HCT116 (cell line): ENCODE measurements at regions not wholly inside any gene's neighbourhood (a gene's known extent, or its start where the extent isn't known, plus 50 kb on each side); places are given as distances from the start of the nearest gene placed in this dataset.

Experiments
- EGR1 ChIP-seq: IDR thresholded peaks from 2 replicates; pipeline ENCODE4 v1.6.1; 2012; ENCODE audit warnings: low read depth
- JUND ChIP-seq: IDR thresholded peaks from 2 replicates; pipeline ENCODE4 v1.6.1; 2012
- POLR2A ChIP-seq: IDR thresholded peaks from 2 replicates; pipeline ENCODE4 v1.7.0; 2011; ENCODE audit warnings: borderline replicate concordance; ENCODE audit not compliant: insufficient read depth, insufficient read length; ENCODE audit errors: extremely low read depth
- POLR2AphosphoS5 ChIP-seq: IDR thresholded peaks from 2 replicates; pipeline ENCODE4 v1.6.1; 2011; ENCODE audit warnings: mild to moderate bottlenecking, low read depth, low read length, moderate library complexity
- RAD21 ChIP-seq: IDR thresholded peaks from 2 replicates; pipeline ENCODE4 v1.6.1; 2012; ENCODE audit warnings: low read depth, mild to moderate bottlenecking
- YY1 ChIP-seq: IDR thresholded peaks from 2 replicates; pipeline ENCODE4 v1.6.1; 2011; ENCODE audit warnings: low read length, low read depth, moderate library complexity, mild to moderate bottlenecking; ENCODE audit not compliant: insufficient replicate concordance; ENCODE audit errors: extremely low read depth
- ZNF274 ChIP-seq: fragments of 200-500 bp; sonication (Bioruptor generic); IDR thresholded peaks from 2 replicates; pipeline ENCODE4 v1.6.1; 2014; ENCODE audit warnings: mild to moderate bottlenecking, low read depth, low read length, inconsistent platforms
- TF ChIP-seq, protein P1 (sequence below), 3 experiments: fragments of 200-600 bp in 1 of 3; sonication (generic) in 1 of 3; IDR thresholded peaks in 2 of 3; conservative IDR thresholded peaks in 1 of 3; 2 replicates each; pipeline ENCODE4 v1.5.1; 2012 to 2017; ENCODE audit warnings: low read depth in 2 of 3, low read length in 2 of 3, antibody characterized with exemption in 1 of 3, borderline replicate concordance in 1 of 3, control low read depth in 1 of 3, mild to moderate bottlenecking in 1 of 3, mixed read lengths in 1 of 3, mixed run types in 1 of 3, moderate library complexity in 1 of 3; ENCODE audit not compliant: insufficient read depth in 1 of 3
- TF ChIP-seq, protein P2 (sequence below): IDR thresholded peaks from 2 replicates; pipeline ENCODE4 v1.6.1; 2012; ENCODE audit warnings: low read depth

DNA sequence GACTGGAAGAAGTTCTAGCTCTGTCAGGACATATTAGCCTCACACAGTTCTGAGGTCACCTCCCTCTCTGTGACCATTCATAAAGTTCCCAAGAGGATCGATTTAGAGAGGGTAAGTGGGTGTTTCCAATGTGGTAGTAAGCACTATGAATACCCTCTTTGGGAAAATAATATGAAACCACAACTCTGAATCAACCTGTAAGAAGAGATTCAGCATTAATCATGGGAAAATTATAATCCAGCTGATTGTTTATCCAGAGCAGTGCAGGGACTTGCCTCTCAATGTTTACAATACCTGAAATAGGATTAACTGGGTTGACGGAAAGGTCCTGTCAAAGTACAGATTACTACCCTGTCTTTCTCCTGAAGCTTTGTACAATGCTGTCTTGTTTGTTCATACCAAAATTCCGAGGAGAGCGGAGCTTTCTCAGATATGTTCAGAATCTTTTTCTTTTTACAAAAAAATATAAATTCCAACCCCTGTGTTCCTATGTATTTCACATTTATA is 302.9 kb upstream of the DPPA4 start:
- TF ChIP-seq, protein P1, sequence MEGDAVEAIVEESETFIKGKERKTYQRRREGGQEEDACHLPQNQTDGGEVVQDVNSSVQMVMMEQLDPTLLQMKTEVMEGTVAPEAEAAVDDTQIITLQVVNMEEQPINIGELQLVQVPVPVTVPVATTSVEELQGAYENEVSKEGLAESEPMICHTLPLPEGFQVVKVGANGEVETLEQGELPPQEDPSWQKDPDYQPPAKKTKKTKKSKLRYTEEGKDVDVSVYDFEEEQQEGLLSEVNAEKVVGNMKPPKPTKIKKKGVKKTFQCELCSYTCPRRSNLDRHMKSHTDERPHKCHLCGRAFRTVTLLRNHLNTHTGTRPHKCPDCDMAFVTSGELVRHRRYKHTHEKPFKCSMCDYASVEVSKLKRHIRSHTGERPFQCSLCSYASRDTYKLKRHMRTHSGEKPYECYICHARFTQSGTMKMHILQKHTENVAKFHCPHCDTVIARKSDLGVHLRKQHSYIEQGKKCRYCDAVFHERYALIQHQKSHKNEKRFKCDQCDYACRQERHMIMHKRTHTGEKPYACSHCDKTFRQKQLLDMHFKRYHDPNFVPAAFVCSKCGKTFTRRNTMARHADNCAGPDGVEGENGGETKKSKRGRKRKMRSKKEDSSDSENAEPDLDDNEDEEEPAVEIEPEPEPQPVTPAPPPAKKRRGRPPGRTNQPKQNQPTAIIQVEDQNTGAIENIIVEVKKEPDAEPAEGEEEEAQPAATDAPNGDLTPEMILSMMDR (IDR thresholded peaks at IDR 0.05 in 2 of 3, conservative IDR thresholded peaks at IDR 0.05 in 1 of 3; ENCODE audit: borderline replicate concordance in 1 of 3, insufficient read depth in 1 of 3, low read depth in 2 of 3, low read length in 2 of 3), result no peak
- TF ChIP-seq, protein P2, sequence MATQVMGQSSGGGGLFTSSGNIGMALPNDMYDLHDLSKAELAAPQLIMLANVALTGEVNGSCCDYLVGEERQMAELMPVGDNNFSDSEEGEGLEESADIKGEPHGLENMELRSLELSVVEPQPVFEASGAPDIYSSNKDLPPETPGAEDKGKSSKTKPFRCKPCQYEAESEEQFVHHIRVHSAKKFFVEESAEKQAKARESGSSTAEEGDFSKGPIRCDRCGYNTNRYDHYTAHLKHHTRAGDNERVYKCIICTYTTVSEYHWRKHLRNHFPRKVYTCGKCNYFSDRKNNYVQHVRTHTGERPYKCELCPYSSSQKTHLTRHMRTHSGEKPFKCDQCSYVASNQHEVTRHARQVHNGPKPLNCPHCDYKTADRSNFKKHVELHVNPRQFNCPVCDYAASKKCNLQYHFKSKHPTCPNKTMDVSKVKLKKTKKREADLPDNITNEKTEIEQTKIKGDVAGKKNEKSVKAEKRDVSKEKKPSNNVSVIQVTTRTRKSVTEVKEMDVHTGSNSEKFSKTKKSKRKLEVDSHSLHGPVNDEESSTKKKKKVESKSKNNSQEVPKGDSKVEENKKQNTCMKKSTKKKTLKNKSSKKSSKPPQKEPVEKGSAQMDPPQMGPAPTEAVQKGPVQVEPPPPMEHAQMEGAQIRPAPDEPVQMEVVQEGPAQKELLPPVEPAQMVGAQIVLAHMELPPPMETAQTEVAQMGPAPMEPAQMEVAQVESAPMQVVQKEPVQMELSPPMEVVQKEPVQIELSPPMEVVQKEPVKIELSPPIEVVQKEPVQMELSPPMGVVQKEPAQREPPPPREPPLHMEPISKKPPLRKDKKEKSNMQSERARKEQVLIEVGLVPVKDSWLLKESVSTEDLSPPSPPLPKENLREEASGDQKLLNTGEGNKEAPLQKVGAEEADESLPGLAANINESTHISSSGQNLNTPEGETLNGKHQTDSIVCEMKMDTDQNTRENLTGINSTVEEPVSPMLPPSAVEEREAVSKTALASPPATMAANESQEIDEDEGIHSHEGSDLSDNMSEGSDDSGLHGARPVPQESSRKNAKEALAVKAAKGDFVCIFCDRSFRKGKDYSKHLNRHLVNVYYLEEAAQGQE, result no peak
- TF ChIP-seq POLR2A (no peak), POLR2AphosphoS5 (no peak), EGR1 (no peak), YY1 (no peak), ZNF274 (no peak), RAD21 (no peak), JUND (no peak)
